GM19240 (cell line): ENCODE measurements at regions not wholly inside any gene's neighbourhood (a gene's known extent, or its start where the extent isn't known, plus 50 kb on each side); places are given as distances from the start of the nearest gene placed in this dataset.

Experiments used
- DNase-seq: peaks from one replicate; pipeline ENCODE4 v3.0.0; 2011; ENCODE audit warnings: low spot score; ENCODE audit not compliant: insufficient read length

- no peak for DNase-seq
Observed at GRCh38 chr11:10619131-10619680, 50.7 kb upstream of the LYVE1 start.

- DNase-seq = no peak
Observed at GRCh38 chr11:10618490-10618889, 50.0 kb upstream of the LYVE1 start.
